Fibroblast of skin of back (primary cell): ENCODE measurements at regions not wholly inside any gene's neighbourhood (a gene's known extent, or its start where the extent isn't known, plus 50 kb on each side); places are given as distances from the start of the nearest gene placed in this dataset.

Source experiments
- DNase-seq: peaks from one replicate; pipeline ENCODE4 v3.0.0-alpha.2; 2013

DNA sequence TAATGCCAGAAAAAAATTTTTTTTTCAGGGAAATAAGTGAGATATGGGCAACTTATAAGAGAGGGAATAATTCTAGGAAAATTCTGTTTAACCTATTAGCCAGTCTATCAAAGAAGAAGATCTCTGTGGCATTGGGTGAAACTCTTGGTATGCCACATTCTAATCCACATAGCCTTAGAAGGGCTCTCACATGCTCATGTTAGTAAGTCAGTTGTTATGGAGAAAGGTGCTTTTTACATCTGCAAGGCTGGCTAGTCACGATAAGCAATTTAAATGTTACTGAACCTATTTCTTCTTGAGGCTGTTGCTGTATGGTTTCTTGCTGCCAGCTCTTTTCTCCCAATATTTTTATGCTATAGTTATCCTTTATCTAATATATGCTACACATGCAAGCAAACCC lies 89.9 kb upstream of the MAGI1 start:
- no peak for DNase-seq

DNA sequence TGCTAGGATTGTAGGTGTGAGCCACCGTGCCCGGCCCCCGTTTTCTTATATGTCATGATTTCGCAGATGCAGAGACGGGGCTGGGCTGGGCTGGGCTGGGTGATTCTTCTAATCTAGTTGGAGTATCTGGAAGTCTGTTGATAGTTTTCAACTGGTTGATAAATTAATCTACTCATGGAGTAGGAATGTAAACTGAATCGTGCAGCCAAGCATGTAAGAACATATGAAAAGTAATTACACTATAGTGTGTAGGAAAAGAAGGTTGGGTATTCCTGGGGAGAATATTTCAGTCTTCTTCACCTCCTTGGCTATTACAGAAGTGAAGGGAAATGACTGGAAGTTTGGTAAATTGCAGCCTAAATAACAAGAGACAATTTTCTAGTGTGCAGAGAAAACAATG lies 82.6 kb upstream of the MAGI1 start:
- peak; percentile 47 for DNase-seq

DNA sequence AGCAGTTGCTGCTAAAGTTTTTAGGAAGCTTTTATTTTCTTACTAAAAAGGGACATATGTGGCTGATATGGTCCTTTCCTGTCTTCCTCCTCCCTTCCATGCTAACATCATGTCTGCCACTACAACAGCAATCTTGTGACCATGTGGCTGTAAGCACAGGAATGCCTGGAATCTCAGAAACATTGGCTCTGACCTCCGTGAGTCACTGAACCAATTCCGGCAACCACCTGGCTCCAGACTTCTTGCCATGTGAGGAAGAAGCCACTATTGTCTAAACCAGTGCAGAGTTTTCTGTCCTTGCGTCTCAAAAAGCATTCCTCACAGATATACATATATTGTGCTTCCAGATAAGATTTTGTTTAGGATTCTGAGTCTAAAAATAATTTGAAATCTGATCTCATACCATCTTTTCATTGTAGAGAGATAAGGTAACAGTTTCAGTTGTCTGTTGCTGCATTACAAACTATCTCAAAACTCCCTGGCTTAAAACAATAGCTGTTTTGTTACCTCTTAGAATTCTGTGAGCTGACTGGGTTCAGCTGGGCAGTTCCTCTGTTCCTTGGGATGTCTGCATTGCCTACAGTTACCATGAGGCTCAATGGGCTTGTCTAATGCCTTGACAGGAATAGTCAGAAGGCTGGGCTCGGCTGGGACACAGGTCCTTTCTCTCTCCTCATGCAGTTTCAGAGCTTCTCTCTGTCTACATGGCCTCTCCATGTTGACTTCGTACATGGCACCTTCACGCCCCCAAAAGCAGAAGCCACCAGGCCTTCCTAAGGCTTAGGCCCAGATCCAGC lies 77.3 kb upstream of the MAGI1 start:
- DNase-seq = peak; percentile 96

DNA sequence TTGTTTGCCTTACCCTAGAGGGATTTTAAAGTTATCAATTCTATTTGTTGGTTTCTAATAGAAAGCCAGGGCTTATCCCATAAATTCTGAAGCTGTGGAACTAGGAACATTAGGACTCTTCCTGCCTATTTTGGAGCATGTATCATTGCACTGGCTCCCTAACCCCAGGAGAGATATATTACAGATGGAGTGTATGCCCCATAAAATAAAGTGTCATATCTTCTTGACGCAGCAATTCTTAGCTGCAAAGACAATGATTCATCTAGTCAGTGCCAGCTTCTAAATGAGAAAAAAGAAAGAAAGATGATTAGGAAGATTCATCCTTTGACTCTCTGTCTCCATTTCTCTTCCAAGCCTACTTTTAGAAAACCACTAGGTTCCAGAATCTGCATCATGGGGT lies 74.8 kb upstream of the MAGI1 start:
- DNase-seq = no peak

DNA sequence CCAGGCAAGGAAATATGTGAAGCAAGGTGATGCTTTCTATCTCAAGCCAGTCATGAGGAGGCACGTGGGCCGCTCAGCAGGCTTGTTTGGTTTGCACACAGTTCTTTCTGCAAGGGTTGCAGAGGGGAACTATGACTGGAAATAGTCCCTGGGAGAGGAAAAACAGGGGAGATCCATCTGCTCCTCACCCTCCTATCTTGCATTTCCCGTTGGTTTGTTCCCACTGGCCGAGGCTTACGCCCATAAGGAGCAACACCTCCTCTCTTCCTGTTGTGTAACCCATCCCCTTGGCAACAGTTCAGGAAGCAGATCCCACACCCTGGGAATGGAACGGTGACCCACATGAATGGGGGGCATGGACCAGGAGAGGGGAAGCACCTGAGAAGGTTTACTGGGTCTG lies 72.1 kb upstream of the MAGI1 start:
- DNase-seq = no peak

DNA sequence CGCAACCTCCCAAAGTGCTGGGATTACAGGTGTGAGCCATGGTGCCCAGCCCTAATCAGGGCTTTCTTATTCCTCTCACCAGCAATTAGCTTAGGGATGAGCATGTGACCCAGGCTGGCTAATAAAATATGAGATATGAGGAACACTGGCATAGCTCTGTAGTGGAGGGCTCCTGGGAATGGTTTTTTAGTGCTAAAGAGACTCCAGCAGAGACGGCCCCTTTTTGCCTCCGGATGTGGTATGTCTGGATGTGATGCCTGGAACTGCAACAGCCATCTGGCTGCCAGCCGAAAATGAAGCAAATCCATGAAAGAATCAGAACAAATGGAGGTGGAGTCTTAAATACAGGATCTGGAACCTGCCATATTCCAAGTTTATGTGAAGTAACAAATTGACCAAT lies 69.1 kb upstream of the MAGI1 start:
- DNase-seq = peak; percentile 88

DNA sequence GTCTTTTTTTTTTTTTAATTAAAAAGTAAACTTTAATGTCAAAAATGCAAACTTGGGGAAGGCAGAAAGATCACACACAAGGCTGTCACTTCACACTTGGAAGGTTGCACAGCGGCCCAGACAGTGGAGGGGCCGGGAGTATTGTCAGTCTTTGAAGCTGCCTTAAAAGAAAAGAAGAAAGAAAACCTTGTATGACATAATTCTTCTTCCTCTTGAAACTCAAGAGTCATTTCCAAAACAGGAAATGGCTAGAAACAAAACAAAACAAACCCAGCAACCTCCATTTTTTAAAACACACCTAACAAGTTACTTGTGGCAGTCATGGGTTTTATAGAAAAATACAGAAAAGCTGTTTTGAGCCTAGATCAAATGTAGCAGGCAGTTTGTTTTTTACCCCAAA lies 68.1 kb upstream of the MAGI1 start:
- no peak for DNase-seq

DNA sequence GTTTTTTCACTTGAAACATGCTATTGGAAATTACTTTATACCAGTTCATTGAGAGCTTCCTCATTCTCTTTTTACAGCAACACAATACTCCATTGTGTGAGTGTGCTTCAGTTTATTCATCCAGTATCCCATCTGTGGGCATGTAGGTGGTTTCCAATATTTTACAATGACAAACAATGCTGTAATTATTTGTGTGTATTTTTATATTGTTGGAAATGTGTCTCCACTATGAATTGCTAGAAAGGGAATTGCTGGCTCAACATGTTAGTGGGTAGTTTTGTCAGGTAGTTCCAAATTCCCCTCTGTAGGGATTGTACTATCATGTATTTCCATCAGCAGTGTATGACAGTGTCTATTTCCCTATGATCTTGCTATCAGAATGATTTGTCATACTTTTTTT lies 65.8 kb upstream of the MAGI1 start:
- DNase-seq = no peak

DNA sequence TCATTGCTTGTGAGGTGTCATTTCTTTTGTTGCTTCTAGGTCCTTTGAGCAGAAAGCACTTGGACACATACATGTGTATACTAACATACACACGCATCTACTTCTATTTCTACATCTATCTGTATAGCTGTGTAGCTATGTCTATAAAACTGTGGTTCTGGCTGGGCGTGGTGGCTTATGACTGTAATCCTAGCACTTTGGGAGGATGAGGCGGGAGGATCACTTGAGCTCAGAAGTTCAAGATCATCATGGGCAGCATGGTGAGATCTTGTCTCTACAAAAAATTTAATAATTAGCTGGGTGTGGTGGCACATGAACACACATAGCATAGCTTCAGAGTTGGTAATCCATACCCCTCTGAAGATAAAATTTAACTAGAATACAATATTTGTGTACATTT lies 65.0 kb upstream of the MAGI1 start:
- DNase-seq = no peak

DNA sequence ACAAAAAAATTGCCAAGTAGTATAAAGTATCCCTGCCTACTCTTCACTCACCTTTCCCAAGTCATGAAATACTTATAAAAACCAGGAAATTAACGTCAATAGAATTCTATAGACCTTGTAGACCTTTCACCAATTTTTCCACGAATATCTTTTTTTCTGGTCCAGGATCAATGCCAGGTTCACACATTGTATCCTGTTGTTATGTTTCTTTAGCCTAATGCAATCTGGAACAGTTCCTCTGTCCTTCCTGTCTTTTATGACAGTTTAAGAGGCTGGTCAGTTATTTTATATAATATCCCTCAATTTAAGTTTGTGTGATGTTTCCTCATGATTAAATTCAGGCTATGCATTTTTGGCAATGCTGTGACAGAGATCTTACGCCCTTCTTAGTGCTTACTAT lies 63.2 kb upstream of the MAGI1 start:
- no peak for DNase-seq

DNA sequence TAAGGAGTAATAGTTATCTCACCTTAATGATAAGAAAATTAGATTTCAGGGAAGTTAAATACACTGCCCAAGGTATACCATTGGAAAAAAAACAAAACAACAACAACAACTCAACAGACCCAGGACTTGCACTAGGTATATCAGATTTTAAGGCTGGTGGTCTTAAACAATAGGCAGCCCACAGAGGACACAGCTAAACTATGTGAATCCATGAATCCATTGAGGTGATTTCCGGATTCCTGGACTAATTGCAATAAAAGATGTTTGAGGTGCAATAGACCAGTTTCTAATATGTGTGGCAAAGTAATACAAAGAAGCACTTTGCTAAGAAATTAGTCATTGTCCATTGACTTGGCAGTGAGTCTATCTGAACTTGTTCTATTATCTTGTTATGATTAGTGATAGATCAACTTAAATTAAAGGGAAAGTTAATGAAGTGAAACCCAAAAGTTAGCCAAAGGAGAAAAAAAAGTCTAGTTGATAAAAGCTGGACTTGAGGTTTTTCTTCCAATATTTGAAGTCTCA lies 60.9 kb upstream of the MAGI1 start:
- no peak for DNase-seq

DNA sequence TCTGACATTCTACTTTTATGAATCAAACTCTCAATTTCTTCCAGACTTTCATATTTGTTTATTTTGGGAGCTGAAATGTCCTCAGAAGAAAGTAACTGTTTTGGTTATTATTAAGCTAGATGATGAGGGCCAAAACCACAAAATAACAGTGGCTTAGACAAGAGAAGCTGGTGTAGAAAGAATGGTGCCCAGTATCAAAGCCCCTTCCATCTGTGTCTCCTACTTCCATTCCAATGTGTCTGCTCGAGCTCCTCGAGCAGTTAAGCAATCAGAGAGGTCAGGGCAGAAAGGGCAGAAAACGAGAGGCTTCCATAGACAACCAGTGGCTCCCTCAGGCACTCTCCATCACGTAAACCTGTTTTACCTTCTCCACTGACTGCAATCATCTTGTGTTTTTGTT lies 59.7 kb upstream of the MAGI1 start:
- DNase-seq = peak; percentile 72

DNA sequence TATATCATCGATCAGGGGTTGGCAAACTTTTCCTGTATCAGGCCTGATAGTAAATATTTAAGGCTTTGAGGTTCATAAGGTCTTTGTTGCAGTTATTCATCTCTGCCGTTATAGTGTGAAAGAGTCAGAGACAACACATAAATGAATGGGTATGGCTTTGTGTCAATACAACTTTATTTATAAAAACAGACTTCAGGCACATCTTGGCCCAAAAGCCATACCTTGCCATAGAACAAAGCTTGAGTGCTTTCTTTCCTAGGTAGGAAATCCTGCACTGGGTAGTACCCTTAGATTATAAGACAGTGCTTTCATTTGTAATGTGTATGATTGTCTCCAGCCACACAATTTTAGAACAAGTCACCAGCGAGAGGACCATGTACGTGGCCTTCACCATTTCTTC lies 58.9 kb upstream of the MAGI1 start:
- no peak for DNase-seq

DNA sequence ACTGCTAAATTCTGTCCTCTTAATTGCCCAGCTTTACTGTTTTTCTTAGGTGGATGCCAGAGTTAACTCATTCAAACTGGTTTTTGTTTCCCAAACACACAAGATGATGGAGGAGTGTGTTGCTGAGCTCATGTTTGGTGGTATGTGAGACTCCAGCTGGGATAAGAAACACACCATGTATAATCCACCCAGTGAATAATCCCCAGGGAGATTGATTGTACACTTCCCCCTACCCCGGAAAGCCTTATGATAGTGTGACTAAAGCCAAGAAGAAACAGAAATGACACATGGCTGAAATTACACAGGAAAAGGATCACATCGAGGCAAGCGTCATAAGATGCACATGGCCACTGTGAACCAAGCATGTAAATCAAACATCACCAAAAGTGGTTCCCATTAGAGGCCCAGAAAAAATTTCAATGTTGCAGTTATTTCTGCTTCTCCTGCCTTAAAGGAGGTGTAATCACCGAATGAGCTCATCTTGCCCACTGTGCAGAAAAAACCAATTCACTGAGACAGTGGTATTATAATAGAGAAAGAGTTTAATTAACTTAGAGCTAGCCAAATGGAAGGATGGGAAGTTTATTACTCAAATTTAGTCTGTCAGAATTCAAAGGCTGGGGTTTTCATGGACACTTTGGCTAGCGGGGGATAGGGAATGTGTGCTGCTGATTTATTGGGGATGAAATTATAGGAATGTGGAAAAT lies 56.7 kb upstream of the MAGI1 start:
- DNase-seq = peak; percentile 91

DNA sequence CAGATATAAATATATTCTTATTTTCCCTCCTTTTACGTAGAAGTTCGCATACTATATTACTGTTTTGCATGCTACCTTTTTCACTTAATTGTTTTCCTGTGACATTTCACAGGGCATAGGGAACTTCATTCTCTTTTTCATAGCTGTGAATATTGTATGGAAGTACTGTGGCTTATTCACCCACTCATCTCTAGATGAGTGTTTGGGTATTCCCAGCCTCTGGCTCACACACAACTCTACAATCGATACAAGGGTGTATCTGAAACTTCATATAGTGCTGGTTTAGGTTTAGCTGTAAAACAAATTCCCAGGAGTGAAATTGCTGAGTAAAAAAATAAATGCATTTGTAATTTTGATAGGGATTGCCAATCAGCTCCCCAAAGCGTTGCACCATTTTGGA lies 55.3 kb upstream of the MAGI1 start:
- DNase-seq = no peak

DNA sequence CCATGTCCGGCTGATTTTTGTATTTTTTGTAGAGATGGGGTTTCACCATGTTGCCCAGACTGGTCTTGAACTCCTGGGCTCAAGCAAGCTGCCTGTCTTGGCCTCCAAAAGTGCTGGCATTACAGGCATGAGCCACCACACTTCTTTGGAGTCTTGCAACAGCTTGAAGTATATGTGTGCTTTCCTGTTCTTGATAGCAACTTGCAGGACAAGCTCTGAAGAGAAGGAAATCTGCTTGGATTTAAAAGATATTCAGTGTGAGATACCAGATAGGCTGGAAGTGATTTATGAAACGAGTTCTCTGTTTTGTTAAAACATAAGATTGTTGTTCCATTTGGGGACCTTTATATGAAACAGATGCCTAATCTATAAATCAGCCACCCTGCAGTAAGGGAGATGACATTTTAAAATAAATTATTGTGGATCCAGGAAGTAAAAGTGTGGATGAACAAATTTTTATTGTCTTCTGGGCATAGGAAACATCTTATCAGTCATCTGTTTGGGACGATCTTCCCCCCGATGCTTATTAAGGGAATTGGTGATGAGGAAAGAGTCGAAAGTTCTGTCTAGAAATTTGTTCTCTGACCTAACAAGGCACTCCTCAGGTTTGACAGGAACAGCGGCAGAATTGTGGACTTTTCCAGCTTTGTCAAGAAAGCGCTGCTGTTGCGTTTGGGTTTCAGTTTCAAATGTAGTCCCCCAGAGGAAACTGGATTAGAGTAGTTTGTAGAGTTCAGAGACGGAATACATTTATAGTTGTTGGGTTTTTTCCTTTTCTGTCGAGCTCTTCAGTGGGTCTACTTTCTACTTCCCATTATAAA lies 53.7 kb upstream of the MAGI1 start:
- DNase-seq = no peak
